Parathyroid adenoma (tissue), 2 donors: ENCODE measurements at regions not wholly inside any gene's neighbourhood (a gene's known extent, or its start where the extent isn't known, plus 50 kb on each side); places are given as distances from the start of the nearest gene placed in this dataset.

Experiments
- H2AFZ ChIP-seq: fragments of 300-600 bp; sonication (generic); one replicate; pipeline ENCODE4 v1.7.0; 2017; ENCODE audit warnings: antibody characterized with exemption, mild to moderate bottlenecking
- H3K27ac ChIP-seq: fragments of 300-600 bp; sonication (generic); one replicate; pipeline ENCODE4 v1.7.0; 2017
- H3K27me3 ChIP-seq: fragments of 300-600 bp; sonication (generic); one replicate; pipeline ENCODE4 v1.7.0; 2017; ENCODE audit warnings: low read length; ENCODE audit not compliant: control insufficient read depth, insufficient read depth
- H3K36me3 ChIP-seq: fragments of 300-600 bp; sonication (generic); one replicate; pipeline ENCODE4 v1.7.0; 2017; ENCODE audit warnings: low read length; ENCODE audit not compliant: control insufficient read depth, insufficient read depth
- H3K4me1 ChIP-seq: fragments of 300-600 bp; sonication (generic); one replicate; pipeline ENCODE4 v1.7.0; 2017; ENCODE audit warnings: control low read depth
- H3K4me2 ChIP-seq: fragments of 300-600 bp; sonication (generic); one replicate; pipeline ENCODE4 v1.7.0; 2017; ENCODE audit warnings: low read length
- H3K4me3 ChIP-seq: fragments of 300-600 bp; sonication (generic); one replicate; pipeline ENCODE4 v1.7.0; 2017; ENCODE audit warnings: low read depth, low read length
- H3K79me2 ChIP-seq: fragments of 300-600 bp; sonication (generic); one replicate; pipeline ENCODE4 v1.7.0; 2017; ENCODE audit warnings: control low read depth
- H3K9ac ChIP-seq: fragments of 300-600 bp; sonication (generic); one replicate; pipeline ENCODE4 v1.7.0; 2017; ENCODE audit warnings: mild to moderate bottlenecking
- H3K9me3 ChIP-seq: fragments of 300-600 bp; sonication (generic); one replicate; pipeline ENCODE4 v1.7.0; 2017; ENCODE audit warnings: low read length; ENCODE audit not compliant: control insufficient read depth
- CTCF ChIP-seq: fragments of 300-600 bp; sonication (generic); IDR thresholded peaks from one replicate; pipeline ENCODE4 v1.7.0; 2017; ENCODE audit warnings: antibody characterized with exemption, mild to moderate bottlenecking
- donor health status: primary hyperparathyroidism.

DNA sequence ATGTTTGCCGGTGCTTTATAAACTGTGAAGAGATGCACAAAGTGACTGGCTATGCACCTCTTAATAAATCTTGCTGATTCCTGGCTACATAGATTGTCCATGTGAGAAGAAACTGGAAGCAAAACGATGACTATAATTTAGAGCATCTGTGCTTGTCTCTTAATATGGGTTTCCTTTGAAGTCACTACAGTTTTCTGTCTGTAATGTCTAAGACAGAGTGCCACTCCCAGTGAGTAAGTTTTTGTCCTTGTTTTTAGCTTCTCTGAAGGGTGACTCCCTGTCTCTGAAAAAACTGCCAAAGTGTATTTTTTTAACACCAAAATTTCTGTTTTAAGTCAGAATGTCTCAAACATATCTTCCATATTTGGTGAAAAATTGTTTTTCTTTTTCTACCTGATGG is 175.1 kb downstream of the FASLG start:
- Histone ChIP-seq H3K9ac (no peak overlapping the region), H3K27ac (no peak overlapping the region), H3K36me3 (no peaks in the 10 kb centered on the region), H3K9me3 (no peaks in the 10 kb centered on the region), H3K4me2 (no peak overlapping the region), H3K4me3 (no peak overlapping the region), H3K4me1 (no peaks in the 10 kb centered on the region), H3K79me2 (no peaks in the 10 kb centered on the region), H2AFZ (no peak overlapping the region), H3K27me3 (no peaks in the 10 kb centered on the region)
- TF ChIP-seq CTCF, result no peak

GRCh38 chr1:172834609-172835008 is 175.7 kb downstream of the FASLG start:
- no peak for TF ChIP-seq CTCF
- H3K4me2 ChIP-seq, result no peak overlapping the region
- H3K27me3 ChIP-seq, result no peaks in the 10 kb centered on the region
- H3K9ac ChIP-seq, result no peak overlapping the region
- H3K4me3 ChIP-seq, result no peak overlapping the region
- H3K4me1 ChIP-seq, result no peaks in the 10 kb centered on the region
- H2AFZ ChIP-seq, result no peak overlapping the region
- no peaks in the 10 kb centered on the region for H3K36me3 ChIP-seq
- H3K9me3 ChIP-seq, result no peaks in the 10 kb centered on the region
- H3K79me2 ChIP-seq, result no peaks in the 10 kb centered on the region
- no peak overlapping the region for H3K27ac ChIP-seq

DNA sequence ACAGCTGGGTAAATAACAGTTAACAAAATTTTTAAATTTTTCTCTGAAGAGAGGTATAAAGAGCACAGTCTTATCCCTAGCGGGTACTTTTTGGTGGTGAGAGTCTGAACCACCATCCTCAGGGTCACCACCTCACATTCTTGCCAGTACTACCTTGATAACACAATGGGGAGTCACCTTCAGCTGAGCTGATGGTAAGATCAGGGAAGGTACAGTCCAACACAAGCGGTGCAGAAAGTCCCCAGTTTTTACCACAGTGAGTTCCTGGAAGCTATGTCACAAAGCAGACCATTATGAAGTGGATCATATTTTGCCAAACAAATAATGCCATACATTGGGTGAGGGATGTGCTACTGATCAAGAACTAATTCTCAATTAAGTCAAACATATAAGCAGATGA is 176.9 kb downstream of the FASLG start:
- Histone ChIP-seq H2AFZ (no peak overlapping the region), H3K27me3 (no peaks in the 10 kb centered on the region), H3K27ac (no peak overlapping the region), H3K79me2 (no peaks in the 10 kb centered on the region), H3K9ac (no peak overlapping the region), H3K4me3 (no peak overlapping the region), H3K36me3 (no peaks in the 10 kb centered on the region), H3K4me2 (no peak overlapping the region), H3K9me3 (no peaks in the 10 kb centered on the region), H3K4me1 (no peaks in the 10 kb centered on the region)
- no peak for TF ChIP-seq CTCF

GRCh38 chr1:172837816-172838679 is 179.1 kb downstream of the FASLG start:
- no peak overlapping the region for H3K4me3 ChIP-seq
- H3K27me3 ChIP-seq, result no peaks in the 10 kb centered on the region
- no peaks in the 10 kb centered on the region for H3K36me3 ChIP-seq
- no peak overlapping the region for H3K4me2 ChIP-seq
- H3K9ac ChIP-seq, result no peak overlapping the region
- no peaks in the 10 kb centered on the region for H3K79me2 ChIP-seq
- no peak overlapping the region for H2AFZ ChIP-seq
- TF ChIP-seq CTCF, result no peak
- no peaks in the 10 kb centered on the region for H3K4me1 ChIP-seq
- no peak overlapping the region for H3K27ac ChIP-seq
- no peaks in the 10 kb centered on the region for H3K9me3 ChIP-seq
